ENCODE measurements at regions not wholly inside any gene's neighbourhood (a gene's known extent, or its start where the extent isn't known, plus 50 kb on each side); places are given as distances from the start of the nearest gene placed in this dataset.

DNA sequence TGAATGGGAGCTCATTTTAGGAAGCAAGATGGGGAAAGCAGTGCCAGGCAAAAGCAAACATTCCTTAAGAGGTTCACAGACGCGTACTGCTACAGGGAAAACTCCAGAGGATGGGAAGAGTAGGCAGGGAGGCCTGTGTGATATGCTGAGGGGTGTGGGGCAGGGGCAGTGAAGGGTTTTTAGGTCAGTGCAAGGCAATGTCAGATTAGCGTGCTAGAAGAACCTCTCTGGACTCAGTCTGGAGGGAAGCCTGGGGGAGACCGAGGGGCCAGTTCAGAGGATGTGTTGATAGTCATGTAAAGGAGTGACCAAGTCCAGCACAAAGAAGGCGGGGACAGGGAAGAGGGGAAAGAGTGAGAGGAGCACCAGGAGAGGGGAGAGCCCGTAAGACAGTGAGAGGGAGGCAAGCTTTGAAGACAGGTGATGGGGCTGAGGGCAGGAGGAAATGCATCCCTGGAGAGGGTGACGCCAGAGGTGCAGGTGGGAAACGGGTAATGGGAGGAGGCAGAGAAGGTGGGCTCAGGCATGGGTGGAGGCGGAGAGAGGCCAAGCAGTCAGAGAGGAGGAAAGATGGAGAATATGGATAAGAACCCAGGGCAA is 134.5 kb downstream of the MTX3 start:
- H3K27ac ChIP-seq (ENCODE audit: control insufficient read depth, insufficient read depth, low read length), result no peak overlapping the region
- H3K4me3 ChIP-seq (ENCODE audit: control insufficient read depth in 2 of 3, extremely low read depth in 1 of 3, insufficient read depth in 2 of 3, low read depth in 1 of 3, low read length in 3 of 3), result no peak overlapping the region
- FAIRE-seq (no peak), DNase-seq (ENCODE audit: low read depth, low spot score) (no peak)
- H3K79me2 ChIP-seq (ENCODE audit: control insufficient read depth, insufficient read depth, low read length), result no peaks in the 10 kb centered on the region
- H4K20me1 ChIP-seq (ENCODE audit: control insufficient read depth, extremely low read depth, insufficient read depth, low read length), result no peaks in the 10 kb centered on the region
- H3K36me3 ChIP-seq (ENCODE audit: control insufficient read depth in 2 of 2, extremely low read depth in 1 of 2, insufficient read depth in 2 of 2, low read length in 2 of 2), result no peaks in the 10 kb centered on the region
- TF ChIP-seq, protein P1, sequence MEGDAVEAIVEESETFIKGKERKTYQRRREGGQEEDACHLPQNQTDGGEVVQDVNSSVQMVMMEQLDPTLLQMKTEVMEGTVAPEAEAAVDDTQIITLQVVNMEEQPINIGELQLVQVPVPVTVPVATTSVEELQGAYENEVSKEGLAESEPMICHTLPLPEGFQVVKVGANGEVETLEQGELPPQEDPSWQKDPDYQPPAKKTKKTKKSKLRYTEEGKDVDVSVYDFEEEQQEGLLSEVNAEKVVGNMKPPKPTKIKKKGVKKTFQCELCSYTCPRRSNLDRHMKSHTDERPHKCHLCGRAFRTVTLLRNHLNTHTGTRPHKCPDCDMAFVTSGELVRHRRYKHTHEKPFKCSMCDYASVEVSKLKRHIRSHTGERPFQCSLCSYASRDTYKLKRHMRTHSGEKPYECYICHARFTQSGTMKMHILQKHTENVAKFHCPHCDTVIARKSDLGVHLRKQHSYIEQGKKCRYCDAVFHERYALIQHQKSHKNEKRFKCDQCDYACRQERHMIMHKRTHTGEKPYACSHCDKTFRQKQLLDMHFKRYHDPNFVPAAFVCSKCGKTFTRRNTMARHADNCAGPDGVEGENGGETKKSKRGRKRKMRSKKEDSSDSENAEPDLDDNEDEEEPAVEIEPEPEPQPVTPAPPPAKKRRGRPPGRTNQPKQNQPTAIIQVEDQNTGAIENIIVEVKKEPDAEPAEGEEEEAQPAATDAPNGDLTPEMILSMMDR (optimal IDR thresholded peaks at IDR 0.05 in 1 of 3, IDR thresholded peaks at IDR 0.05 in 1 of 3, conservative IDR thresholded peaks at IDR 0.05 in 1 of 3; ENCODE audit: extremely low read depth in 1 of 3, insufficient read depth in 2 of 3, low read length in 3 of 3), result no peak
- TF ChIP-seq EZH2 (IDR thresholded peaks at IDR 0.05; ENCODE audit: low read length), result no peak
- H3K4me2 ChIP-seq (ENCODE audit: control insufficient read depth, extremely low read depth, insufficient read depth, low read depth, low read length), result no peak overlapping the region
- peaks cover 3% of the 10 kb centered on the region for H3K27me3 ChIP-seq (ENCODE audit: control insufficient read depth, extremely low read depth, insufficient read depth, low read length)
- H3K9me1 ChIP-seq (ENCODE audit: control insufficient read depth, extremely low read depth, insufficient read depth, low read length), result no peaks in the 10 kb centered on the region
- no peaks in the 10 kb centered on the region for H3K9me3 ChIP-seq (ENCODE audit: control insufficient read depth, low read depth, low read length)
- dilution Hi-C loops (cut with MboI; ENCODE audit: extremely low pct_ligation_motif_present, low sequenced_read_pairs), result no loop called here
- no peak overlapping the region for H2AFZ ChIP-seq (ENCODE audit: control insufficient read depth, low read length)
- no peaks in the 10 kb centered on the region for H3K4me1 ChIP-seq (ENCODE audit: control insufficient read depth, extremely low read depth, insufficient read depth, low read length)
- H3K9ac ChIP-seq (ENCODE audit: control insufficient read depth, extremely low read depth, insufficient read depth, low read length), result no peak overlapping the region

DNA sequence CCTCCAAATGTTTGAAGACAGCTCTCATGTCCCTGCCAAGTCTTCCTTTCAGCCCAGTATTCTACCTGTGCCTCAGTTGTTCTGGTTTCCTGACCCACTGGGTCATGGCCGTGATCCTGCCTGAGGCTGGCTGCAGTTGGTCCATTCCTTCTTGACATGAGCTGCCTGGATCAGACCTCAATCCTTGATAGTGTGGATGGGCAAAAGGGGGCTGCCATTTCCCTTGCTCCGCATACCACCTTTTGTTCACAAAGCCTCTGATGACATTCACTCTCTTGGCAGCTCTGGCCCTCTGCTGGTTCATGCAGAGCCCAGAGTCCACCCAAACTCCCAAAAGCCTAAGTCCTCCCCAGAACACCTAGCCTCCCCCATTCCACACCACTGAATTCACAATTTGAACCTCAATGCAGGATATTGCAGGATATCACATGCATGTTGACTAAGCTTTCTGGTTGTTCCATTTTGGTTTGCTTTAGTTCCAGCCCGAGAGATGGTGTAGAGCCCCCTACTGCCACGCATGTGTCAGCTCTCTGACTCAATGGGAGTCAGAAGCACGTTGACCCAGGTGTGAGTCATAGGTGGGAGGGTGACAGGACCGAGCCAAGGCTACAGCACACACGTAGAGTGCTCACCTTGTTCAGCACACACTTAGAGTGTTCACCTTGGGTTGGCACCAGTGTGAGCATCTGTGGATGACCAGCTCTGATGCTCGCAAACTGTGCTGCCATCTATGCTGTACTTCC is 137.2 kb downstream of the MTX3 start:
- Histone ChIP-seq H3K27ac (ENCODE audit: control insufficient read depth, insufficient read depth, low read length) (no peak overlapping the region), H3K9ac (ENCODE audit: control insufficient read depth, extremely low read depth, insufficient read depth, low read length) (no peak overlapping the region), H3K79me2 (ENCODE audit: control insufficient read depth, insufficient read depth, low read length) (no peaks in the 10 kb centered on the region), H3K9me3 (ENCODE audit: control insufficient read depth, low read depth, low read length) (no peaks in the 10 kb centered on the region), H3K4me2 (ENCODE audit: control insufficient read depth, extremely low read depth, insufficient read depth, low read depth, low read length) (no peak overlapping the region), H2AFZ (ENCODE audit: control insufficient read depth, low read length) (no peak overlapping the region), H4K20me1 (ENCODE audit: control insufficient read depth, extremely low read depth, insufficient read depth, low read length) (no peaks in the 10 kb centered on the region), H3K27me3 (ENCODE audit: control insufficient read depth, extremely low read depth, insufficient read depth, low read length) (peaks cover 3% of the 10 kb centered on the region), H3K9me1 (ENCODE audit: control insufficient read depth, extremely low read depth, insufficient read depth, low read length) (no peaks in the 10 kb centered on the region), H3K4me1 (ENCODE audit: control insufficient read depth, extremely low read depth, insufficient read depth, low read length) (no peaks in the 10 kb centered on the region), H3K36me3 (ENCODE audit: control insufficient read depth in 2 of 2, extremely low read depth in 1 of 2, insufficient read depth in 2 of 2, low read length in 2 of 2) (no peaks in the 10 kb centered on the region), H3K4me3 (ENCODE audit: control insufficient read depth in 2 of 3, extremely low read depth in 1 of 3, insufficient read depth in 2 of 3, low read depth in 1 of 3, low read length in 3 of 3) (no peak overlapping the region)
- FAIRE-seq (no peak), DNase-seq (ENCODE audit: low read depth, low spot score) (peak; percentile 19)
- TF ChIP-seq, protein P1 (optimal IDR thresholded peaks at IDR 0.05 in 1 of 3, IDR thresholded peaks at IDR 0.05 in 1 of 3, conservative IDR thresholded peaks at IDR 0.05 in 1 of 3; ENCODE audit: extremely low read depth in 1 of 3, insufficient read depth in 2 of 3, low read length in 3 of 3), result peak; percentile 8 to 37 (median 11)
- no peak for TF ChIP-seq EZH2 (IDR thresholded peaks at IDR 0.05; ENCODE audit: low read length)
- dilution Hi-C loops (cut with MboI; ENCODE audit: extremely low pct_ligation_motif_present, low sequenced_read_pairs), result no loop called here

Measured in keratinocyte (primary cell).